OCI-LY1 (cell line): ENCODE measurements at regions not wholly inside any gene's neighbourhood (a gene's known extent, or its start where the extent isn't known, plus 50 kb on each side); places are given as distances from the start of the nearest gene placed in this dataset.

Source experiments
- H2AFZ ChIP-seq: fragments of 200-600 bp; sonication (generic), shearing (Covaris generic); 2 replicates; pipeline ENCODE4 v1.6.0; 2014; ENCODE audit warnings: antibody characterized with exemption, mild to moderate bottlenecking, low read length
- H3F3A ChIP-seq: fragments of 200-600 bp; sonication (generic), shearing (Covaris generic); 2 replicates; pipeline ENCODE4 v1.6.0; 2014; ENCODE audit warnings: mild to moderate bottlenecking, antibody characterized with exemption, low read length, moderate library complexity; ENCODE audit not compliant: insufficient read depth
- H3K27ac ChIP-seq: fragments of 200-600 bp; sonication (generic); 2 replicates; pipeline ENCODE4 v1.5.1; 2014; ENCODE audit warnings: low read length, mixed run types, mild to moderate bottlenecking, low read depth; ENCODE audit not compliant: poor library complexity, severe bottlenecking
- H3K27me3 ChIP-seq: fragments of 200-600 bp; sonication (generic); 2 replicates; pipeline ENCODE4 v1.6.0; 2014; ENCODE audit warnings: antibody characterized with exemption, mild to moderate bottlenecking, low read length, moderate library complexity; ENCODE audit not compliant: insufficient read depth
- H3K36me3 ChIP-seq: fragments of 200-600 bp; sonication (generic); 2 replicates; pipeline ENCODE4 v1.6.1; 2014; ENCODE audit warnings: mild to moderate bottlenecking, antibody characterized with exemption, low read length, moderate library complexity, mixed read lengths; ENCODE audit not compliant: insufficient read depth
- H3K4me1 ChIP-seq: fragments of 200-600 bp; sonication (generic); 2 replicates; pipeline ENCODE4 v1.5.1; 2014; ENCODE audit warnings: mild to moderate bottlenecking, low read length, moderate library complexity; ENCODE audit not compliant: insufficient read depth, severe bottlenecking
- H3K4me2 ChIP-seq: fragments of 200-600 bp; sonication (generic), shearing (Covaris generic); 2 replicates; pipeline ENCODE4 v1.6.1; 2014; ENCODE audit warnings: low read length
- H3K4me3 ChIP-seq: fragments of 200-600 bp; sonication (generic); 2 replicates; pipeline ENCODE4 v1.5.1; 2014; ENCODE audit warnings: low read length, low read depth, mild to moderate bottlenecking, mixed read lengths; ENCODE audit not compliant: poor library complexity, severe bottlenecking
- H3K79me2 ChIP-seq: fragments of 200-600 bp; shearing (Covaris generic); 2 replicates; pipeline ENCODE4 v1.6.1; 2016; ENCODE audit warnings: mixed run types, low read length, mixed read lengths; ENCODE audit not compliant: insufficient read depth
- H3K9ac ChIP-seq: fragments of 200-600 bp; sonication (generic), shearing (Covaris generic); 2 replicates; pipeline ENCODE4 v1.6.1; 2014; ENCODE audit warnings: mild to moderate bottlenecking, low read length, mixed read lengths
- H3K9me2 ChIP-seq: fragments of 200-600 bp; sonication (generic), shearing (Covaris generic); 2 replicates; pipeline ENCODE4 v1.6.1; 2014; ENCODE audit warnings: low read depth, mild to moderate bottlenecking, low read length, mixed read lengths
- H3K9me3 ChIP-seq: fragments of 200-600 bp; shearing (Covaris generic); 2 replicates; pipeline ENCODE4 v1.6.1; 2014; ENCODE audit warnings: low read length, mixed read lengths
- H4K20me1 ChIP-seq: fragments of 200-600 bp; sonication (generic), shearing (Covaris generic); 2 replicates; pipeline ENCODE4 v1.6.0; 2016; ENCODE audit warnings: mild to moderate bottlenecking, low read length; ENCODE audit not compliant: insufficient read depth
- CTCF ChIP-seq: fragments of 200-600 bp; sonication (generic), shearing (Covaris generic); IDR thresholded peaks from 2 replicates; pipeline ENCODE4 v1.5.1; 2017; ENCODE audit warnings: mild to moderate bottlenecking, antibody characterized with exemption, low read length, moderate library complexity, mixed read lengths
- EZH2 ChIP-seq: fragments of 200-600 bp; sonication (generic), shearing (Covaris generic); IDR thresholded peaks from 2 replicates; pipeline ENCODE4 v1.8.0; 2017; ENCODE audit warnings: borderline replicate concordance, mixed run types, mild to moderate bottlenecking, antibody characterized with exemption, low read length, moderate library complexity, mixed read lengths

DNA sequence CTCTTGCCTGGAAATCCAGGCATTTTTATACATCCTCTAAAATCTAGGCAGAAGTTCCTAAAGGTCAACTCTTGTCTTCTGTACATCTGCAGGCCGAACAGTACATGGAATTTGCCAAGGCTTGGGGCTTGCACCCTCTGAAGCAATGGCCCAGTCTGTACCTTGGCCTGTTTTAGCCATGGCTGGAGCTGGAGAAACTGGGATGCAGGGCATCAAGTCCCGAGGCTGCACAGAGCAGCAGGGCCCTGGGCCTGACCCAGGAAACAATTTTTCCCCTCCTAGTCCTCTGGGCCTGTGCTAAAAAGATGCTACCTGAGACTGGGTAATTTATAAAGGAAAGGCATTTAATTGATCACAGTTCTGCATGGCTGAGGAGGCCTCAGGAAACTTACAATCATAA, 520.8 kb upstream of the MIR17HG start:
- Histone ChIP-seq H3K36me3 (no peaks in the 10 kb centered on the region), H4K20me1 (no peaks in the 10 kb centered on the region), H3K27ac (no peak overlapping the region), H3F3A (no peaks in the 10 kb centered on the region), H3K9me3 (no peaks in the 10 kb centered on the region), H3K4me1 (no peaks in the 10 kb centered on the region), H3K9ac (no peak overlapping the region), H3K79me2 (no peaks in the 10 kb centered on the region), H3K9me2 (no peaks in the 10 kb centered on the region), H3K4me2 (no peak overlapping the region), H3K27me3 (no peaks in the 10 kb centered on the region), H2AFZ (no peak overlapping the region), H3K4me3 (no peak overlapping the region)
- TF ChIP-seq CTCF (no peak), EZH2 (no peak)

GRCh38 chr13:90830782-90831181, 516.7 kb upstream of the MIR17HG start:
- H3K4me3 ChIP-seq: no peak overlapping the region
- H3K4me1 ChIP-seq: no peaks in the 10 kb centered on the region
- H3K9me2 ChIP-seq: no peaks in the 10 kb centered on the region
- no peaks in the 10 kb centered on the region for H3K27me3 ChIP-seq
- TF ChIP-seq EZH2: no peak
- no peak for TF ChIP-seq CTCF
- no peak overlapping the region for H3K27ac ChIP-seq
- H3F3A ChIP-seq: no peaks in the 10 kb centered on the region
- H3K9me3 ChIP-seq: no peaks in the 10 kb centered on the region
- H3K9ac ChIP-seq: no peak overlapping the region
- no peak overlapping the region for H3K4me2 ChIP-seq
- no peaks in the 10 kb centered on the region for H4K20me1 ChIP-seq
- H3K36me3 ChIP-seq: no peaks in the 10 kb centered on the region
- H2AFZ ChIP-seq: no peak overlapping the region
- H3K79me2 ChIP-seq: no peaks in the 10 kb centered on the region

GRCh38 chr13:90833951-90834350, 513.5 kb upstream of the MIR17HG start:
- H3K4me2 ChIP-seq: no peak overlapping the region
- no peak overlapping the region for H3K9ac ChIP-seq
- H3K27ac ChIP-seq: no peak overlapping the region
- no peak overlapping the region for H3K4me3 ChIP-seq
- H4K20me1 ChIP-seq: no peaks in the 10 kb centered on the region
- H3F3A ChIP-seq: no peaks in the 10 kb centered on the region
- H3K4me1 ChIP-seq: no peaks in the 10 kb centered on the region
- no peaks in the 10 kb centered on the region for H3K9me2 ChIP-seq
- no peaks in the 10 kb centered on the region for H3K9me3 ChIP-seq
- no peaks in the 10 kb centered on the region for H3K36me3 ChIP-seq
- H3K79me2 ChIP-seq: no peaks in the 10 kb centered on the region
- no peak for TF ChIP-seq CTCF
- no peak for TF ChIP-seq EZH2
- no peaks in the 10 kb centered on the region for H3K27me3 ChIP-seq
- H2AFZ ChIP-seq: no peak overlapping the region
